Activated T-helper 1 cell treated with anti-CD3 and anti-CD28 coated beads, Interleukin-12 subunit alpha, Interleukin-12 subunit beta, Interleukin-2, Interleukin-4 antibody, amounts not matched to agents 30 ng/mL and 10 ng/mL and 1 ng/mL, durations not matched to agents 14 hours and 24 hours and 36 hours (primary cell): ENCODE measurements at regions not wholly inside any gene's neighbourhood (a gene's known extent, or its start where the extent isn't known, plus 50 kb on each side); places are given as distances from the start of the nearest gene placed in this dataset.
"Not testable (repeated sequence)": the region's sequence is repeated elsewhere in the genome, so short reads cannot be mapped to it uniquely, and the experiment has no call there.

Experiments
- DNase-seq: peaks from one replicate; pipeline ENCODE4 v3.0.0; 2021; ENCODE audit warnings: low spot score
- H3K27ac Mint-ChIP-seq: one replicate; pipeline ENCODE4 v1.8.0; 2021; ENCODE audit warnings: mild to moderate bottlenecking, mixed read lengths
- H3K27me3 Mint-ChIP-seq: one replicate; pipeline ENCODE4 v1.8.0; 2022; ENCODE audit warnings: mild to moderate bottlenecking, moderate library complexity, mixed read lengths; ENCODE audit not compliant: insufficient read depth
- H3K36me3 Mint-ChIP-seq: one replicate; pipeline ENCODE4 v1.8.0; 2021; ENCODE audit warnings: low read depth, mixed read lengths
- H3K4me1 Mint-ChIP-seq: one replicate; pipeline ENCODE4 v1.8.0; 2021; ENCODE audit warnings: low read depth, mixed read lengths
- H3K4me3 Mint-ChIP-seq: one replicate; pipeline ENCODE4 v1.8.0; 2021; ENCODE audit warnings: mild to moderate bottlenecking, moderate library complexity, mixed read lengths
- H3K9me3 Mint-ChIP-seq: one replicate; pipeline ENCODE4 v1.8.0; 2021; ENCODE audit warnings: mixed read lengths
- intact Hi-C: fragments of 100-400 bp; cut with micrococcal nuclease; formaldehyde crosslinking; loops from one replicate; pipeline ENCODE4 v1.15.1; 2024

- no peak overlapping the region for H3K27ac Mint-ChIP-seq
- H3K27me3 Mint-ChIP-seq, result no peaks in the 10 kb centered on the region
- intact Hi-C loops, result loop anchor here (2.0 kb wide), 1 partner anchor 74 kb away; no protein-coding TSS in a partner anchor
- peaks cover 2% of the 10 kb centered on the region for H3K36me3 Mint-ChIP-seq
- H3K4me1 Mint-ChIP-seq, result peaks cover 19% of the 10 kb centered on the region
- no peak overlapping the region for H3K4me3 Mint-ChIP-seq
- no peaks in the 10 kb centered on the region for H3K9me3 Mint-ChIP-seq
- no peak for DNase-seq
These were observed 70.3 kb upstream of the NCK2 start for GRCh38 chr2:105674401-105674800.

- no peak for DNase-seq
- H3K27me3 Mint-ChIP-seq, result no peaks in the 10 kb centered on the region
- intact Hi-C loops, result no loop called here
These were observed 73.6 kb upstream of the NCK2 start for GRCh38 chr2:105671156-105671555.

GRCh38 chr2:105669384-105669891 lies 75.3 kb upstream of the NCK2 start:
- intact Hi-C loops, result no loop called here
- Mint-ChIP-seq H3K4me1 (peaks cover 3% of the 10 kb centered on the region), H3K36me3 (peaks cover 4% of the 10 kb centered on the region), H3K4me3 (no peak overlapping the region), H3K27ac (no peak overlapping the region), H3K9me3 (peaks cover 28% of the 10 kb centered on the region), H3K27me3 (no peaks in the 10 kb centered on the region)
- no peak for DNase-seq

More at GRCh38 chr2:105671156-105671555, 73.6 kb upstream of the NCK2 start:
- Mint-ChIP-seq H3K27ac (no peak overlapping the region), H3K9me3 (peaks cover 14% of the 10 kb centered on the region), H3K4me3 (no peak overlapping the region), H3K4me1 (peaks cover 19% of the 10 kb centered on the region), H3K36me3 (peaks cover 2% of the 10 kb centered on the region)

- intact Hi-C loops, result no loop called here
- Mint-ChIP-seq H3K27me3 (peaks cover 5% of the 10 kb centered on the region), H3K4me1 (no peaks in the 10 kb centered on the region), H3K36me3 (peaks cover 2% of the 10 kb centered on the region), H3K27ac (no peak overlapping the region), H3K4me3 (no peak overlapping the region), H3K9me3 (peaks cover 33% of the 10 kb centered on the region)
- no peak for DNase-seq
These were observed 79.2 kb upstream of the NCK2 start for GRCh38 chr2:105665480-105665879.

- no peak overlapping the region for H3K4me3 Mint-ChIP-seq
- peaks cover under 1% of the 10 kb centered on the region for H3K36me3 Mint-ChIP-seq
- H3K9me3 Mint-ChIP-seq, result peaks cover 14% of the 10 kb centered on the region
- intact Hi-C loops, result no loop called here
- H3K27ac Mint-ChIP-seq, result no peak overlapping the region
- peaks cover 5% of the 10 kb centered on the region for H3K27me3 Mint-ChIP-seq
- no peaks in the 10 kb centered on the region for H3K4me1 Mint-ChIP-seq
- DNase-seq, result no peak
These were observed 84.2 kb upstream of the NCK2 start for GRCh38 chr2:105660489-105660888.

DNA sequence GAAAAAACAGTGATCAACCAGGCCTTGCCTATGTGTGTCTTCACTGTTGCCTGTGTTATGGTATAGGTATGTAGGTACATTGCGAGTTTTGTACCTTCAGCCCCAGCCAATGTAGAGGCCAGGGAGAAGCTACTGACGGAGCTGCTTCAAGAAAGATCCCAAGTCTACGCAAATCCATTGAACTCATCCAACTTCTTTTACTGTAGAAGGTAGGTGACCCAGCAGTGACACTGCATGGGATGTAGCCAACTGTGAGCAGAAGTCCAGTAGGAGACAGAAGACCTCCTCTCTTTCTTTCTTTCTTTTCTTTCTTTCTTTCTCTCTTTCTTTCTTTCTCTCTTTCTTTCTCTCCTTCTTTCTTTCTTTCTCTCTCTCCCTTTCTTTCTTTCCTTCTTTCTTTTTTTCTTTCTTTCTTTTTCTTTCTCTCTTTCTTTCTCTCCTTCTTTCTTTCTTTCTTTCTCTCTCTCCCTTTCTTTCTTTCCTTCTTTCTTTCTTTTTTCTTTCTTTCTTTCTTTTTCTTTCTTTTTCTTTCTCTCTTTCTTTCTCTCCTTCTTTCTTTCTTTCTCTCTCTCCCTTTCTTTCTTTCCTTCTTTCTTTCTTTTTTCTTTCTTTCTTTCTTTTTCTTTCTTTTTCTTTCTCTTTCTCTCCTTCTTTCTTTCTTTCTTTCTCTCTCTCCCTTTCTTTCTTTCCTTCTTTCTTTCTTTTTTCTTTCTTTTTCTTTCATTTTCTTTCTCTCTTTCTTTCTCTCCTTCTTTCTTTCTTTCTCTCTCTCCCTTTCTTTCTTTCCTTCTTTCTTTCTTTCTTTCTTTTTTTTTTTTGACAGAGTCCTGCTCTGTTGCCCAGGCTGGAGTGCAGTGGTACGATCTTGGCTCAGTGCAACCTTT lies 88.7 kb upstream of the NCK2 start:
- not testable (repeated sequence) for H3K9me3 Mint-ChIP-seq, H3K27ac Mint-ChIP-seq, H3K27me3 Mint-ChIP-seq, H3K4me3 Mint-ChIP-seq, H3K4me1 Mint-ChIP-seq, H3K36me3 Mint-ChIP-seq, DNase-seq
- intact Hi-C loops, result loop anchor here (10.0 kb wide), 1 partner anchor 249 kb away; no protein-coding TSS in a partner anchor

- Mint-ChIP-seq H3K4me1 (no peaks in the 10 kb centered on the region), H3K27ac (no peak overlapping the region), H3K9me3 (no peaks in the 10 kb centered on the region), H3K36me3 (no peaks in the 10 kb centered on the region), H3K4me3 (no peak overlapping the region), H3K27me3 (no peaks in the 10 kb centered on the region)
- no peak for DNase-seq
- intact Hi-C loops, result loop anchor here (10.0 kb wide), 1 partner anchor 250 kb away; no protein-coding TSS in a partner anchor
These were observed 89.5 kb upstream of the NCK2 start for GRCh38 chr2:105655244-105655643.

GRCh38 chr2:105654474-105655004 lies 90.2 kb upstream of the NCK2 start:
- Mint-ChIP-seq H3K27me3 (no peaks in the 10 kb centered on the region), H3K27ac (no peak overlapping the region), H3K4me1 (no peaks in the 10 kb centered on the region), H3K36me3 (no peaks in the 10 kb centered on the region), H3K9me3 (no peaks in the 10 kb centered on the region), H3K4me3 (no peak overlapping the region)
- DNase-seq, result no peak
- intact Hi-C loops, result loop anchor here (5.0 to 10.0 kb wide), 2 partner anchors 250 to 433 kb away; no protein-coding TSS in a partner anchor

- H3K36me3 Mint-ChIP-seq, result no peaks in the 10 kb centered on the region
- H3K27me3 Mint-ChIP-seq, result peaks cover 4% of the 10 kb centered on the region
These were observed 91.4 kb upstream of the NCK2 start for GRCh38 chr2:105653302-105653701.

GRCh38 chr2:105652014-105652796 lies 92.5 kb upstream of the NCK2 start:
- Mint-ChIP-seq H3K9me3 (no peaks in the 10 kb centered on the region), H3K4me3 (no peak overlapping the region), H3K27ac (no peak overlapping the region), H3K36me3 (no peaks in the 10 kb centered on the region), H3K27me3 (peaks cover 5% of the 10 kb centered on the region), H3K4me1 (no peaks in the 10 kb centered on the region)
- no peak for DNase-seq
- intact Hi-C loops, result loop anchor here (5.0 to 10.0 kb wide), 2 partner anchors 253 to 435 kb away; no protein-coding TSS in a partner anchor

More at GRCh38 chr2:105653302-105653701, 91.4 kb upstream of the NCK2 start:
- intact Hi-C loops, result loop anchor here (5.0 to 10.0 kb wide), 2 partner anchors 251 to 434 kb away; no protein-coding TSS in a partner anchor
- no peaks in the 10 kb centered on the region for H3K9me3 Mint-ChIP-seq
- DNase-seq, result no peak
- H3K4me1 Mint-ChIP-seq, result no peaks in the 10 kb centered on the region
- no peak overlapping the region for H3K27ac Mint-ChIP-seq
- H3K4me3 Mint-ChIP-seq, result no peak overlapping the region

GRCh38 chr2:105649534-105649933 lies 95.2 kb upstream of the NCK2 start:
- H3K4me3 Mint-ChIP-seq, result no peak overlapping the region
- H3K36me3 Mint-ChIP-seq, result no peaks in the 10 kb centered on the region
- DNase-seq, result no peak
- H3K27ac Mint-ChIP-seq, result no peak overlapping the region
- intact Hi-C loops, result no loop called here
- H3K4me1 Mint-ChIP-seq, result no peaks in the 10 kb centered on the region
- H3K9me3 Mint-ChIP-seq, result no peaks in the 10 kb centered on the region
- H3K27me3 Mint-ChIP-seq, result peaks cover 10% of the 10 kb centered on the region

DNA sequence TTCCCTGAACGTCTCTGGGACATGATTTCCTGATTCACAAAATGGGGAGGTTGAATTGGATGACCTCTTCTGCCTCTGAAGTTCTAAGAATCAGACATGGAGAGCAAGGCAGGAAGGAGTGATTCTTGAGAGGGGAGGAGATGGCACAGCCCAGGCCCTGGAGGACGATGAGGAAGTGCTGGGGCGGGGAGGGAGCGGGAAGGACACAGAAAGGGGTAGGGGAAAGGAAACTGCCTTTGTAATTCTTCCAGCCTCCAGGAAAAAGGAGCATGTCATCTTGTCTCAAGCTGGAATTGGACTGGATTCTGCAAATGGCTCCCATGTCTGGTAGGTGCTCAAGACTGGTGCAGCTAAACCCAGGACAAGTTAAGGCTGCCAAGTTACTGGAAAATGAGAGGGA lies 97.0 kb upstream of the NCK2 start:
- no peak for DNase-seq
- intact Hi-C loops, result no loop called here
- Mint-ChIP-seq H3K36me3 (no peaks in the 10 kb centered on the region), H3K27me3 (peaks cover 10% of the 10 kb centered on the region), H3K4me3 (no peak overlapping the region), H3K4me1 (no peaks in the 10 kb centered on the region), H3K27ac (no peak overlapping the region), H3K9me3 (no peaks in the 10 kb centered on the region)
